Lower lobe of right lung (tissue), 2 donors: ENCODE measurements at regions not wholly inside any gene's neighbourhood (a gene's known extent, or its start where the extent isn't known, plus 50 kb on each side); places are given as distances from the start of the nearest gene placed in this dataset.
"Not testable (repeated sequence)": the region's sequence is repeated elsewhere in the genome, so short reads cannot be mapped to it uniquely, and the experiment has no call there.

Source experiments
- ATAC-seq, 2 donors: fragments of 200-7000 bp; cut with Tn5 transposase; one replicate each; pipeline ENCODE4 v1.9.1; 2020 to 2022; ENCODE audit warnings: mild to moderate bottlenecking in 2 of 2, moderate library complexity in 2 of 2
- DNase-seq: peaks from one replicate; pipeline ENCODE4 v3.0.0-alpha.2; 2020
- H3K27ac ChIP-seq: fragments of 200-600 bp; one replicate; pipeline ENCODE4 v1.8.0; 2022
- H3K27me3 ChIP-seq: fragments of 200-600 bp; one replicate; pipeline ENCODE4 v1.8.0; 2022; ENCODE audit warnings: low read depth
- H3K36me3 ChIP-seq: fragments of 200-600 bp; one replicate; pipeline ENCODE4 v1.8.0; 2022; ENCODE audit warnings: mild to moderate bottlenecking
- H3K4me1 ChIP-seq: fragments of 200-600 bp; one replicate; pipeline ENCODE4 v1.8.0; 2022
- H3K4me3 ChIP-seq: fragments of 200-600 bp; one replicate; pipeline ENCODE4 v1.8.0; 2022; ENCODE audit warnings: mild to moderate bottlenecking
- H3K9me3 ChIP-seq: fragments of 200-600 bp; one replicate; pipeline ENCODE4 v1.8.0; 2022
- CTCF ChIP-seq: fragments of 200-600 bp; IDR thresholded peaks from one replicate; pipeline ENCODE4 v1.8.0; 2022; ENCODE audit warnings: antibody characterized with exemption, mild to moderate bottlenecking
- intact Hi-C: fragments of 100-400 bp; cut with DNase I; formaldehyde crosslinking; loops from one replicate; pipeline ENCODE4 v1.11.0; 2022
- donor health status: DM: no; HTN: yes; CAD: no; lungs with severe emphysema.

DNA sequence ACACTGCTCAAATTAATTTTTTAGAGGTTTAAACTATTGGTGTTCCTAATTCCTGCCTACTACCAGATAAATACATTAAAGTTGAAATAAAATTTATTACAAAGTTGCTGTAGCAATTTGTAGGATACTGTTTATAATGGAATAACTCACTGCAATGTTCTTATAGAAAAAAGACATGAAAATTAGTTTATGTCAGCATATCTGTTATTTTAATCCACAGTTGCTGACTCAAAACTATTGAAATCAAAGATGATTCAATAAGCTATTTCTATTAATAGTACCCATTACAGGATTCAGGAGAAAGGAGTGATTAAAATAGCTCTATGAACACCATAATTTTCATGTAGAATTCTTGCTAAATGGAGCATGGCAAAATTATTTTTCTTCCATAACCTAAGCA lies 764.4 kb upstream of the NUDT12 start:
- no peak overlapping the region for H3K27ac ChIP-seq

GRCh38 chr5:104325356-104325755 lies 762.8 kb upstream of the NUDT12 start:
- H3K4me1 ChIP-seq: no peaks in the 10 kb centered on the region
- no peaks in the 10 kb centered on the region for H3K9me3 ChIP-seq
- H3K36me3 ChIP-seq: no peaks in the 10 kb centered on the region
- intact Hi-C loops: no loop called here
- TF ChIP-seq CTCF: no peak
- H3K4me3 ChIP-seq: no peak overlapping the region
- no peaks in the 10 kb centered on the region for H3K27me3 ChIP-seq
- no peak overlapping the region for H3K27ac ChIP-seq
- ATAC-seq (no peak), DNase-seq (no peak)

More for the DNA sequence above, 764.4 kb upstream of the NUDT12 start:
- H3K4me3 ChIP-seq: no peak overlapping the region
- H3K4me1 ChIP-seq: no peaks in the 10 kb centered on the region
- H3K36me3 ChIP-seq: no peaks in the 10 kb centered on the region
- no peaks in the 10 kb centered on the region for H3K9me3 ChIP-seq
- H3K27me3 ChIP-seq: no peaks in the 10 kb centered on the region
- DNase-seq (no peak), ATAC-seq (no peak)
- no peak for TF ChIP-seq CTCF
- intact Hi-C loops: no loop called here

- intact Hi-C loops, H3K27ac ChIP-seq, H3K27me3 ChIP-seq, H3K36me3 ChIP-seq, DNase-seq, H3K4me1 ChIP-seq, H3K4me3 ChIP-seq, H3K9me3 ChIP-seq, ATAC-seq: not testable (repeated sequence)
Measured at GRCh38 chr5:104316676-104317075, 754.1 kb upstream of the NUDT12 start.

GRCh38 chr5:104312481-104312880 lies 749.9 kb upstream of the NUDT12 start:
- DNase-seq: no peak
- no peaks in the 10 kb centered on the region for H3K27me3 ChIP-seq
- ATAC-seq: no peak
- H3K4me3 ChIP-seq: no peak overlapping the region
- H3K27ac ChIP-seq: no peak overlapping the region
- H3K9me3 ChIP-seq: no peaks in the 10 kb centered on the region
- H3K4me1 ChIP-seq: no peaks in the 10 kb centered on the region
- no peak for TF ChIP-seq CTCF
- H3K36me3 ChIP-seq: no peaks in the 10 kb centered on the region
- intact Hi-C loops: no loop called here

GRCh38 chr5:104305602-104306001 lies 743.0 kb upstream of the NUDT12 start:
- TF ChIP-seq CTCF: no peak
- no peaks in the 10 kb centered on the region for H3K4me1 ChIP-seq
- H3K9me3 ChIP-seq: no peaks in the 10 kb centered on the region
- ATAC-seq: no peak
- no peak overlapping the region for H3K4me3 ChIP-seq
- no peaks in the 10 kb centered on the region for H3K27me3 ChIP-seq
- no peak for DNase-seq
- H3K36me3 ChIP-seq: no peaks in the 10 kb centered on the region
- H3K27ac ChIP-seq: no peak overlapping the region
- intact Hi-C loops: no loop called here

DNA sequence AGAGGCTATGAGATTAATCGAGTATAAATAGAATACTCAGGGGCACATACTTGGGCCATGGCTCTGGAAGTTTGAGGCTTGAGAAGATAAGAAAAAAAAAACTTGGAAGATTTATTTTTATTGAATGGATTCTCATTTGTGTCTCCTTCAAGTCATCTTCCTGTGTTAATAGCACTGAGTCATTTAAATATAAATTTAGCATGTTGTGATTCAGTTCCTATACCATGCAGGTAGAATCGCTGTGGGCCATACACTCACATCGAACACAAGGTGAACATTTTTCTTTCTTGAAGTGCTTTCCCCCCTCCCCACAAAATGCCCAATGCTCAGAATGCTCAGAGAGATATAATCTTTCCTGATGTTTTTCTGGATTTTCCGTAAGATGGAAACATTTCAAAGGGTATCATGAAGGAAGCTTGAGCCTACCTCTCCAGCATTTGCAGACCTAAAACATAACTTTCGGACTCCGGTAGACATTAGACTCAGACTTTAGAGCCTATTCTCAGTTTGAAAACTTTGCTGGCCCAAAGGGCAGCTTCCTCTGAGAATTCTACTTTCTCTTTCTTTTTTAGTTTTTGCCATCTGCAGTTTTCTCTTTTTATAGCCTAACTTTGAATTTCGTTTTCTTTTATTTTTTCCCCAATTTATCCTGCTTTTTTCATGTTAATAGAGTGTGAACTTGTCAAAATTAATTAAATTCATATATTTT lies 737.6 kb upstream of the NUDT12 start:
- Histone ChIP-seq H3K4me1 (no peaks in the 10 kb centered on the region), H3K36me3 (no peaks in the 10 kb centered on the region), H3K9me3 (no peaks in the 10 kb centered on the region), H3K4me3 (no peak overlapping the region), H3K27ac (no peak overlapping the region), H3K27me3 (no peaks in the 10 kb centered on the region)
- intact Hi-C loops: no loop called here
- no peak for TF ChIP-seq CTCF
- no peak for DNase-seq
- ATAC-seq: no peak
